Pulmonary artery endothelial cell (primary cell): ENCODE measurements at regions not wholly inside any gene's neighbourhood (a gene's known extent, or its start where the extent isn't known, plus 50 kb on each side); places are given as distances from the start of the nearest gene placed in this dataset.

Experiments used
- DNase-seq: peaks from one replicate; pipeline ENCODE4 v3.0.0-alpha.2; 2011; ENCODE audit warnings: low read depth, low spot score

DNA sequence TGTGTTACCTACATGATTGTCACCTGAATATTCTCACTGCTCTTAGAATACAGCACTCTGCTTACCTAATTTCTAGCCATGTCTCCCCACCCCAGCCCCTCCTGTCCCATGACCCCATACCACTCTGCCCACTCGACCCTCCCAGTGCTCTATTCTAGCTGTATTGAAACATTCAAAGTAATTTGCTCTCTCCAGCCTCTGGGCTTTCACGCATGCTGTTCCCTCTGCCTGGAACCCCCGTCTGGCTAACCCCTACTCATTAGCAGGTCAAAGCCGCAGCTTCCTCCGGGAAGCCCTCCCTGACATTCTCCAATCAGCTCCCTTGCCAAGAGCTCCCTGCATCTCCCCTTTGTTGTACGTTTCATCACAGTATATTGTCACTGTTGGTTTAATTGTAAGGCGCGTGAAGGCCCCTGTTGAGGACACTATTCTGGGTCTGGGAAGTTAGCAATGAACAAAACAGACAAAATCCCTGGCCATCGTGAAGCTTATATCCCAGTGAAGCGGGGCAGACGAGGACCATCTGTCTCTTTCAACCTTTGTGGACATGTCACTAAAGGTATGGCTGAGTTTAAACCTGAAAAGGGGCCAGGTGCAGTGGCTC is 72.3 kb upstream of the LHX1 start:
- no peak for DNase-seq

DNA sequence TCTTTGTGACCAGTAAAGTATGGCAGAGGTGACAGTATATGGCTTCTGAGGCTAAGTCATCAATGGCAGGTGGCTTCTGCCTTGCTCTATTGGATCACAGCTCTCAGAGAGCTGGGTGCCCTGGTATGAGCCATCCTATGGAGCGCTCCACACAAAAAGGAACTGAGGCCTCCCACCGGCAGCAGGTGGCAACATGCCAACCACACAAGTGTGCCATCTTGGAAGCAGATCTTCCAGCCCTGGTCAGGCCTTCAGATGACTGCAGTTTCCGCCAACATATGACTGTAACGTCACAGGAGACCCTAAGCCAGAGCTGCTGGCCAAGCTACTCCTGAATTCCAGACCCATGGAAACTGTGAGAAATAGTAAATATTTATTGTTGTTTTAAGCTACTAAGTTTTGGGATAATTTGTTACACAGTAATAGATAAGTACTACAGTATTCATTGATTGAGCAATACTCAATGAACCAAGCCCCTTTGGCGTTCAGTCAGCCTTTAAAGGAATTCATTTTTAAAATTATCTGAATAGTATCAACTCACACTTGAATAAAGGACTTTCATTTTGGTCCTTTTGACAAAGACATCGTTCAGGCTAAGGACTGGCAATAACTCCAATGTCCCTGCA is 69.4 kb upstream of the LHX1 start:
- DNase-seq: no peak

DNA sequence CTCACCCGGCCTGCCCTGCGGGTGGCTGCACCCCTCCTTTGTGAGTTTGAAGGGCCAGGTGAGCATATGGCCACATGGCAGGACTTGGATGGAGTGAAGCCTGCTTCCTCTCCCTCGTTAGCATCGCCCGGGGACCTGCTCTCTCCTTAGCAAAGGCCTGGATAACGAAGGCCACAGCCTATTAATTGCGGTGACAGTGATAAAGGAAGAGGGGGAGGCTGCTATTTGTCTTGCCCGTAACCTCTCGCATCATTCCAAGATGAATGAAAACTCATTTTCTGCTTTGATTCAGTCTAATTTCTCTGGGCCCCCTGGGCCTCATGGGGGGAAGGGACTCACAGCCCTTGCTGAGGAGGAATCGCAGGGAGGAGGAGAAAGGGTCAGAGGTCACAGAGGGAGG is 68.5 kb upstream of the LHX1 start:
- no peak for DNase-seq

DNA sequence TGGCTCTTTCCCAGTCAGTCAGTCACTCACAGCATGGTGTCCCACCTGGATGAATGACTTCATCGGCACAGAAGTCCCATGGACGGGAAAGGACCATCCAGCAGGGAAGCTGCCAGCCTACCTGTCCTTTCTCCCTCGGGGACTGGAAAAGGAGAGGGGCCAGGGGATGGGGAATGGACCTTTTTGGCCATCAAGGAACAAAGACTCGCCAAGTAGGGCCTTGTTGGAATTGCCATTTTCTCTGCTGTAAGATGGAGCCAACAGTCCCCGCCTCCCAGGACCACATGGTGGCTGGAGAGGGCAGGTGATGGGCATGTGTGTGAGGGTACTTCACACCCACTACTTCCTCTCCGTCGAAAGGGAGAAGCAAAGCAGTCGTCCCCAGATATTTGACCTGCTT is 67.8 kb upstream of the LHX1 start:
- no peak for DNase-seq

DNA sequence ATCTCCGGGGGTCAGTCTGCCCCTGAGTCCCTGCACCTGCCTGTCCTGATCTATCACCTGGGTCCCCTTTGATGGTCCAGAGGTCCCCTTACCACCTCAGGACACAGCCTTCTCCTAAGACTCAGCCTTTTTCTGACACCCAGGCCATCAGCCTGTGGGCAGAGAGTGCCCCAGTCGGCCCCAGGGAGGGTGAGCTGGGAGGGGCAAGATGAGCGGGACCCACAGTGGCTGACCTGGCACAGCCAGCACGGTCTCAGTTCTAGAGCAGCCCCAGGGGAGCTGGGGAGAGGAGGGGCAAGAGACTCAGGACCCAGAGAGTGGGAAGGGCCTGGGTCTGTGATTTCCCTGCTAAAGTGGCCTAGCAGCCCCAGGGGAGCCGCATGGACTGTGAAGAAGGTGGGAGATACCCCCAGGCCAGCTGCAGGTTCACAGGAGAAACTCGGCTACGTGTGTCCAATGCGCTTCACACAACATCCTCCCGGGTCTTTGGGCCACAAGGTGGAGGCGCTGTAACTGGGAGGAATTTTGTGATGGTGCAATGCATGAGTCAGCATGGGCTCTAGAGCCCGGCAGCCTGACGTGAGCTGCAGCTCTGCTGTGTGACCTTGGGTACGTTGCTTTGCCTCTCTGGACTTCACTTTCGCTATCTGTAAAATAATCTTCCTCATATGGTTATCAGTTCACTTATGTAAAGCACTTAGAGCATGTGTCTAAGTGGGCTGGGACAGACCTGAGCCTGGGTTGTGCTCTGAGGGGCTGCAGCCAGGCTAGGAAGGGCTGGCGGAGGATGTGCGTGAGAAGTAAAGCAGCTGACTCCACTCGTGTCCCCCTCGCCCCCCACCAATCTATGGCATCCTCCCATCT is 67.2 kb upstream of the LHX1 start:
- DNase-seq: no peak

DNA sequence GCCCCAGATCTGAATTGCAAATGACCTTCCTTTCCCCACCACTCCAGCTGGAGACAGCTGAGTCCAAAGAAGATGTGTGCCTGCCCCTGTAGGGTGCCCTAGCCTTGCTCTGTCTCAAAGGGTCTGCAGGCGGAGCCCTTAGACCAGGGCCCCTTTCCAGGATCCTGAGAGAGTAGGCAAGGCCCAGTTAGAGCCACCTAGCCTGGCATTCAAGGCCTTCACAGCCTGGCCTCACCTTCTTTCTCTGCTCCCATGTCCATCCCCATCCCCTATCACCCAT is 66.6 kb upstream of the LHX1 start:
- DNase-seq: no peak

DNA sequence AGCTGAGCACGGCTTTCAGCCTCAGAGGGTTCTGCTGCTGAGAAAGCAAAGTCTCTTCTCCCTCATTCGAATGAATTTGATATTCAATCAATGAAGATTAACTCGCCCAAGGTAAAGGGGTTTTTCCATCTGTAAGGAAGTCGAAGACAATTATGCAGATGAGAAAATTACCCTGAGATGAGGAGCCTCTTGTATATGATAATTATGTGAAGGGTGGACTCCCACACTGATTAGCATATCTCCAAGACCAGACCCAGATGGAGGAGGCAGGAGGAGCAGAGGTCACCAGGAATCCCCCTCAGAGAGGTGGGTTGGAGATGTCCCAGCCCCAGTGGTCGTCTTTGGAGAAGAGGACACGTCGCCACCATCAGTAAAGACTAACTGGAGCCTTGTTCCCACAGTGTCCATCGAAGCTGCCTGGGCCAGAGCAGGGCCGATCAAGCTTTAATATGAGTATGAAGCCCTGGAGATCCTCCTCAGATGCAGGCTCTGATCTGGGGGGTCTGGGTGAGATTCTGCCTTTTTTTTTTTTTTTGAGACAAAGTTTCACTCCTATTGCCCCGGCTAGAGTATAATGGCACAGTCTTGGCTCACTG is 61.5 kb upstream of the LHX1 start:
- no peak for DNase-seq

DNA sequence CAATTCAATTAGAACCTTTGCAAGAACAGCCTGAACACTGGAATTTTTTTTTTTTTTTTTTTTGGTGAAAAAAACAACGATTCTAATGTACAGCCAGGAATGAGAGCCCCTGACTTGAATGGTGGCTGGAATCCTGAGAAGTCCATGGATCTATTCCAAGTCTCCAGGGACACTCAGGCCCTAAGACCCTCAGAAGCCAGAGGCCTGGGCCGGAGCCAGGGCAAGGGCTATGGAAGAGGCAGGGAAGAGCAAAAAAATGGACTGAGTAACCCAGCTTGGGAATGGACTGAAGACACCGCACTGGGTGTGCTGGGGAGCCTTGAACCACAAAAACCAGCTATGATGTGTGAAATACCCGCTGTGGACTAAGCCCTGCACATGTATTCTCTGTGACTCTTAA is 60.3 kb upstream of the LHX1 start:
- no peak for DNase-seq

DNA sequence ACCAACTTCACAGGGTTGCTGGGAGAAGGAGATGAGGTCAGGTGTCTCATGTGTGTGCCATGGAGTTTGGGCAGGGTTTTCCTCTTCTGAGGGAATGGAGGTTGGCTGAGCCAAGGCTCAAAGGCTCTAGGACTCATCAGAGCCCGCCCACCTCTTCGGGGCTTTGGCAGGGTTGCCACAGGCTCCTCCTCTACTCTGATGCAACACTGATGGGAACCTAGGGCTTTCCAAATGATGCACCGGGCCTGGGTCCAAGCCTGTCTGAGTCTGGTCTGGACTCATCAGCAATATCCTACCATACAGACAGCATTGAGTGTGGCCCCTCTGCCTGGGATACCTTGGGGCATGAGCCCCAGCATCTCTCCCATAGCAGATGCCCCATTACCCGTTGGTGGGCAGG is 59.5 kb upstream of the LHX1 start:
- DNase-seq: no peak

DNA sequence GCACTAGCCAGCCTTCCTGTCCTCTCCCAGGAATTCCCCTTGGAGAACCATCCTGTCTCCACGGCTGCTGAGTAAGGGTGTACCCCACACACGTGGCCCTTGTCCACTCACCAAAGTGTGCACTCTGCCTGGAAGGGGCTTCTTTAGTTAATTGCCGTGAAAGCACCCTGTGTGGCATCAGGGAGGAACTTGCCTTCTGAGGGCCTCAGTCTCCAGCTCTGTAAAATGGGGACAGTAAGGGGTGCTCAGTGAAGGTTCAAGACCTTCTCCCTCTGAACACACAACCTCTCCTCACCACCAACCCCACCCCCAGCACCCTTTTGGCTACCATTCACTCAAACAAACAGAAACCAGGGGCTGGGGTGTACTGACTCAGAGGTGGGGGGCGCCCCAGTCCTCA is 59.1 kb upstream of the LHX1 start:
- DNase-seq: no peak

DNA sequence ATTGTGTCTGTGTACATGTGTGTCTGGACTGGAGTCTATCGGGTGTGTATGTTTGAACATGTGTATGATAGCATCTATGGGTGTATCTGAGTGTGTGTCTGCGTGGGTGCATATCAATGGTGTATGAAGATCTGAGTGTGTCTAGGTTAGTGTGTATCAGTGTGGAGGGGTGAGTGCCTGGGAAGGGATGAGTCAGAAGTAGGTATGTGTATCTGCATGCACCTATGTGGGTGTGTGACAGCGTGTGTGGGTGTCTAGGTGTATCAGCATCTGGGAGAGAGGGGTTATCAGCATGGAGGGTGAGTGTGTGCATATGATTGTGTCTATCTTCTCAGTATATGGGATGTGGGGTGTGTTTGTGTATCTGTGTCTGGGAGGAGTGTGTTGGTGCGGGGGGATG is 58.2 kb upstream of the LHX1 start:
- DNase-seq: no peak

DNA sequence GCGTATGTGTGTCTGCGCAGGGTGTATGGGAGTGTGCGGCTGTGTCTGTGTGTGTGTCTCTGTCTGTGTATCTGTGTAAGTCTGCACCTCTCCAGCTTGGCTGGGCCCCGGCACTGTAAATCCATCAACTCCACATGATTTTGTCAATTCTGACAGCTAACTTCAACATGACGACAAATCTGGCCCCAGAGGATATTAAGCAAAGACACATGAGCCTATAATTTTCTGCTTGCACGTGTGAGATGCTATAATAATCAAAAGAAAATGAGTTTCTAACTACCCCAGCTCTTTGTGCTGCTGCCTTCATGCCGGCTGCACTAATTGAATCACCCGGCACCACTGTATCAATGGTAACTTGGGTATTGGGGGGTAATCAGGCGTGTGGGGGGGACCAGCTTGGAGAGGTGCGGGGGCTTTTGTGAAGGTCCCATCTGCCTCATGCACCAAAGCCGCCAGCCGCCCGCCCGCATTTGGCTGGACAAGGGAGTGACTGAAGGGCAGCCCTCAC is 57.6 kb upstream of the LHX1 start:
- no peak for DNase-seq

DNA sequence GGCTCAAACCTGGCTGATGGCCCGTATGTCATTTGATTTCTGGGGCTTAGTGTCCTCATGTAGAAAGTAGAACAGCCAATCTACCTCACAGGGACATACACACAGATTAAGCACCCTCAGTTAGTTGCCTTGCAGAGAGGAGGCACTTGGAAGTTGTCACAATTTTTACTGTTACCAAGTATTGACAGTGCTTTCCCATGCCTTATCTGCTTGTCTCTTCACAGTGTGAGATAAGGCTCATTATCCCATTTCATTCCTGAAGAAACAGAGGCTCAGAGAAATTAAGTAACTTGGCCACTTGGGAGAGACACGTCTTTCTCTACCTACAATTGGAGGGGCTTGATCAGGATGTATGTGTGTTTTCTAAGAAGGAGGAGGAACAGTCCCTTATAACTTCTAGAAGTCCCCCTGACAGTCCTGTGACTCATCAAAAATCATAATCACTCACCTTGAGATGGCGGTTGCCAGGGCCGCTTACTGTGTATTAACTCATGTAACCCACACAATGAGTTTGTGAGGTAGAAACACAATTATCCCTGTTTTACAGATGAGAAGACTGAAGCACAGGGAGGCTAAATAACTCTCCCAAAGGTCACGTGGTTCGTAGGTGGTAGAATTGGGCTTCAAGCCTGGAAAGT is 56.9 kb upstream of the LHX1 start:
- DNase-seq: no peak

DNA sequence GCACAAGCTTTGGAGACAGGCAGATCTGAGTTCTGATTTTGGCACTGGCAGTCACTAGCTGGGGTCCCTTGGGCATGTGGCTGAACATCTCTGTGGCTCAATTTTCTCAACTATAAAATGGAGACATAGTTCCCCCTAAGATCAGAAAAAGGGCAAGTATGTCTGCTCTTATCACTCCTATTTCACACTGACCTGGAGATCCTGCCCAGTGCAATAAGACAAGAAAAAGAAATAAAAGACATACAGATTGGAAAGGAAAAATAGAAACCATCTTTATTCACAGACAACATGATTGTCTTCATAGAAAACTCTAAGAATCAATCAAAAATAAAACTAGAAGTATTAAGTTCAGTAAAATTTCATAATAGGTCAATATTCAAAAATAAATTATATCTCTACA is 56.0 kb upstream of the LHX1 start:
- no peak for DNase-seq

DNA sequence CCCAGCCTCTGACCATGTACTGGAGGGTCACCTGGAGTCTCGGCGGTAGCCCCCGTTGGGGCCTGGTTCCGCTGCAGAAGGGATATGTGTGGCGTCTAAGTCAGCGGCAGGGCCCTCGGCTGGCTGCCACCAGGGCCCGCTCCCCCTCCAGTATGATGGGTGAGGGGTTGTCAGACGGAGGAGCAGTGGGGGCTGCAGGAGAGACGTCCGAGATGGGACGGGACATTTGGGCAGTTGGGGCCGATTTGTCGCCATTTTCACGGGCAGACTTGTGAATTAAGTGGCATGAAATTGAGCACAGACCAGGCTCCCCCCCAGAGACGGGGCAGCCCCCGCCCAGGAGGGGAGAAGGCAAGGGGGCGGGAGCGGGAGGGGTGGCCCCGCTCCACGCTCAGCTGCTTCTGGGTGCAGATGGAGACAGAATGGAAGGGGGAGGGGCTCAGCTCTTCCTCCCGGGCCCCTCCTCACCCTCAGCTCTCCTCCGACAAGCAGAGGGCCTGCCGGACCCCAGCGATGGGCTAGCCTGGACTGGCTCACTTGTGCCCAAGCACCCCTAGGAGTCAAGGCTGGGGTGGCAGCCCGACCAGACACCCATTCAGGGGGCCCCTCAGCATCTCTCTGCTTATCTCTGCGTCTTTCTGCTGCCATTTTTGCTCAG is 52.7 kb upstream of the LHX1 start:
- DNase-seq: no peak

DNA sequence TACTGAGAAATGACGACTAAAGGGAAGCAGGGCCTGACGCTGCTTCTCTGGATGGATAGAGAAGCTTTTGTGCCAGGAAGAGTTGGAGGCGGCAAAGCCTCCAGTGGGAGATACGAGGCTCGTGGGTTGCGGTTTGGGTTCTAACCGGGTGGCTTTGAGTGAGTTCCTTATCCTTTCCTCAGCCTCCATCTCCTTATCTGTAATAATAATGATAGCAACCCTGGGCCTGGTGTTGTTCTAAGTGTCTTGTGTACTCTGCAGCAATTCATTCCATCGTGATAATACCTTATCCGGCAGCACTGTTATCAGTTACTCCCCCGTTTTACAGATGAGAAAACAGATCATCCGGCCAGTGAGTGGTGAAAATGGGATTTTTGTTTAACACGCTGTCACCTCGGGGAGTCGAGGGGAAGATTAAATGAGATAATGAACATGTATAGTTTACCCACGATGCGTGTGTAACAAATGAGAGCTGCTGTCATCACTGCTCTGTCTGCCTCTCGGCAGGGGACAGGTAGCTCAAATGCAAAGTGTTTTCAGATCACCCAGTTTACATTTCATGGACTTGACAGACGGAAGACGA is 52.0 kb upstream of the LHX1 start:
- DNase-seq: no peak

DNA sequence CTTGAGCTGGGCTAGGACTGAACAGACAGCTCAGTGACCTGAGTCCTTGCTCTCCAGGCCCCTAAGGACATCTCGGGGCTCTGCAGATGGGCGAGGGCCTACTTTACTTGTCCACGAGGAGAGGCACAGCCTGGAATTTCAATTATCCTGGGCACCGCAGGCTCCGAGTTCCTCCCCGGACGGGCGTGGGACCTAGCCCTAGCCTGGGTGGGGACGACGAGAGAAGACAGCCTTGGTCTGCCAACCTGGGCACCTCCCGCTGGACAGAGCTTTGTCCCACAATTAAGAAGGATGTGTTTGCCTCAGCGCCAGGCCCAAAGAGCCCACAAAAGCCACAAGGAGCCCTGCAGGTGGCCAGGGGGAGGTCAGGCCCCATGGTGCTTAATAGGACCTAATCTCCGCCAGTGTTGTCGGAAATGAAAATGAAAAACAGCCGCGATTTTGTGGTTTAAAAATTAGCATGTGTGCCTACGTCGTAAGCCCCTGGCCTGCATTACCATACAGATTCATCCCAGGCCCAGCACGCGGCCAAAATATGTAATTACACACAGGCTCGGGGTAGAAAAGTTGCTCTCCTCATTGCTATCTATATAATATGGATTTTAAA is 51.4 kb upstream of the LHX1 start:
- DNase-seq: no peak
